HepG2 (cell line): ENCODE measurements at regions not wholly inside any gene's neighbourhood (a gene's known extent, or its start where the extent isn't known, plus 50 kb on each side); places are given as distances from the start of the nearest gene placed in this dataset.

ENCODE experiments used
- ATAC-seq: fragments of 200-7000 bp; cut with Tn5 transposase; 3 replicates; pipeline ENCODE4 v1.9.1; 2020; ENCODE audit warnings: mild to moderate bottlenecking, moderate library complexity
- BruUV-seq: library from RNA; stranded (reverse); fragments of 400-500 nt; replicated peaks from 2 replicates; lab custom pipeline; 2021; lab: Mats Ljungman, UMichigan
- CTCF ChIA-PET: fragments of 300-600 bp; formaldehyde crosslinking; extraction: SDS; loops from one replicate; lab custom pipeline; 2021; ENCODE audit warnings: low total read pairs, inconsistent platforms, low intra/inter-chr PET ratio; lab: Yijun Ruan, JAX
- POLR2A ChIA-PET: fragments of 350-600 bp; sonication (Branson Sonifier 250); formaldehyde crosslinking; loops from one replicate; lab custom pipeline; 2020; ENCODE audit warnings: antibody characterized with exemption, inconsistent platforms; lab: Yijun Ruan, JAX
- DNase-seq: peaks from one replicate; pipeline ENCODE4 v3.0.0-alpha.2; 2015; ENCODE audit warnings: low spot score
- FAIRE-seq: peaks from 3 replicates; lab custom pipeline; 2011; peaks lifted over from hg19 to GRCh38; lab: Jason Lieb, UNC
- H2AFZ ChIP-seq: one replicate; pipeline ENCODE4 v1.6.1; 2011; ENCODE audit warnings: low read length, inconsistent platforms
- H3K27ac ChIP-seq: fragments of 300-600 bp; 3 replicates; pipeline ENCODE4 v1.8.0; 2011; ENCODE audit warnings: mixed run types, mild to moderate bottlenecking, mixed read lengths, low read length, inconsistent platforms; ENCODE audit not compliant: insufficient read depth; ENCODE audit errors: extremely low read length
- H3K27me3 ChIP-seq, 2 experiments: fragments of 200-600 bp in 1 of 2; 2 replicates in 1 of 2; 3 replicates in 1 of 2; pipeline versions ENCODE4 v1.6.0 to v1.8.0; 2011; ENCODE audit warnings: low read length in 2 of 2, mild to moderate bottlenecking in 2 of 2, moderate library complexity in 2 of 2, inconsistent platforms in 1 of 2; ENCODE audit not compliant: insufficient read depth in 2 of 2, control insufficient read depth in 1 of 2
- H3K36me3 ChIP-seq, 2 experiments: fragments of 200-600 bp in 1 of 2; replicated peaks in 1 of 2; 2 replicates in 1 of 2; 3 replicates in 1 of 2; pipeline versions ENCODE4 v1.5.1 to v1.8.0; 2011; ENCODE audit warnings: low read length in 2 of 2, inconsistent platforms in 1 of 2; ENCODE audit not compliant: insufficient read depth in 2 of 2, control insufficient read depth in 1 of 2
- H3K4me1 ChIP-seq: 2 replicates; pipeline ENCODE4 v1.5.1; 2012; ENCODE audit warnings: low read length, inconsistent platforms; ENCODE audit not compliant: insufficient read depth
- H3K4me2 ChIP-seq: 2 replicates; pipeline ENCODE4 v1.6.0; 2011; ENCODE audit warnings: low read depth, low read length, inconsistent platforms
- H3K4me3 ChIP-seq, 3 experiments: fragments of 200-600 bp in 1 of 3; sonication (generic), shearing (Covaris generic) in 1 of 3; replicated peaks in 1 of 3; 2 replicates each; pipeline ENCODE4 v1.5.1; 2011 to 2016; ENCODE audit warnings: low read length in 3 of 3, inconsistent platforms in 2 of 3, low read depth in 2 of 3, mild to moderate bottlenecking in 2 of 3, control low read depth in 1 of 3, mixed read lengths in 1 of 3; ENCODE audit not compliant: insufficient read depth in 1 of 3
- H3K79me2 ChIP-seq: one replicate; pipeline ENCODE4 v1.6.1; 2011; ENCODE audit warnings: low read length, inconsistent platforms; ENCODE audit not compliant: insufficient read depth
- H3K9ac ChIP-seq: 2 replicates; pipeline ENCODE4 v1.6.0; 2011; ENCODE audit warnings: mild to moderate bottlenecking, low read depth, low read length, inconsistent platforms; ENCODE audit not compliant: insufficient read depth
- H3K9me3 ChIP-seq: 2 replicates; pipeline ENCODE4 v1.5.1; 2012; ENCODE audit warnings: mild to moderate bottlenecking, low read length
- H4K20me1 ChIP-seq: 2 replicates; pipeline ENCODE4 v1.6.0; 2011; ENCODE audit warnings: inconsistent platforms, mild to moderate bottlenecking, low read length, moderate library complexity; ENCODE audit not compliant: insufficient read depth
- HCFC1 ChIP-seq: fragments of 150-350 bp; IDR thresholded peaks from 2 replicates; pipeline ENCODE4 v1.6.1; 2014; ENCODE audit warnings: low read depth, low read length
- HIVEP1 ChIP-seq: sonication (generic); formaldehyde crosslinking; IDR thresholded peaks from 2 replicates; pipeline ENCODE4 v1.4.0; 2020; ENCODE audit warnings: mild to moderate bottlenecking, missing genetic modification reagents
- NR2F2 ChIP-seq: IDR thresholded peaks from 2 replicates; pipeline ENCODE4 v1.6.1; 2012; ENCODE audit warnings: low read depth, inconsistent platforms, borderline replicate concordance
- SIX1 ChIP-seq: sonication (generic); formaldehyde crosslinking; IDR thresholded peaks from 2 replicates; pipeline ENCODE4 v1.4.0; 2020; ENCODE audit warnings: missing genetic modification reagents, borderline replicate concordance
- ZNF274 ChIP-seq: sonication (generic); formaldehyde crosslinking; IDR thresholded peaks from 2 replicates; pipeline ENCODE4 v1.5.1; 2020; ENCODE audit warnings: mild to moderate bottlenecking, missing genetic modification reagents
- ZNF343 ChIP-seq: sonication (generic); formaldehyde crosslinking; IDR thresholded peaks from 2 replicates; pipeline ENCODE4 v1.4.0; 2020; ENCODE audit warnings: mild to moderate bottlenecking, missing genetic modification reagents
- ZNF350 ChIP-seq: sonication (generic); formaldehyde crosslinking; IDR thresholded peaks from 2 replicates; pipeline ENCODE4 v1.4.0; 2020; ENCODE audit warnings: mild to moderate bottlenecking, low read depth, missing genetic modification reagents, borderline replicate concordance
- ZNF550 ChIP-seq: sonication (generic); formaldehyde crosslinking; IDR thresholded peaks from 2 replicates; pipeline ENCODE4 v1.4.0; 2020; ENCODE audit warnings: mild to moderate bottlenecking, missing genetic modification reagents, borderline replicate concordance
- ZNF589 ChIP-seq: sonication (generic); formaldehyde crosslinking; conservative IDR thresholded peaks from 2 replicates; pipeline ENCODE4 v1.8.0; 2022; ENCODE audit warnings: mild to moderate bottlenecking, moderate library complexity, missing genetic modification reagents
- ZNF615 ChIP-seq: sonication (generic); formaldehyde crosslinking; IDR thresholded peaks from 2 replicates; pipeline ENCODE4 v1.5.0; 2020; ENCODE audit warnings: mild to moderate bottlenecking, missing genetic modification reagents, borderline replicate concordance
- ZNF644 ChIP-seq: IDR thresholded peaks from 2 replicates; pipeline ENCODE4 v1.6.1; 2016; ENCODE audit warnings: low read depth
- ZNF672 ChIP-seq: sonication (generic); formaldehyde crosslinking; IDR thresholded peaks from 2 replicates; pipeline ENCODE4 v1.8.1; 2022; ENCODE audit warnings: missing genetic modification reagents
- ZNF749 ChIP-seq: sonication (generic); formaldehyde crosslinking; IDR thresholded peaks from 2 replicates; pipeline ENCODE4 v1.8.0; 2022; ENCODE audit warnings: mild to moderate bottlenecking, missing genetic modification reagents, moderate library complexity, borderline replicate concordance
- in situ Hi-C: cut with HindIII; loops from 2 replicates; pipeline ENCODE4 v1.10.0; 2017; ENCODE audit warnings: low pct_unique_long_range_greater_than_20kb; ENCODE audit not compliant: extremely low pct_ligation_motif_present
- intact Hi-C: fragments of 100-400 bp; cut with micrococcal nuclease; formaldehyde crosslinking; loops from one replicate; pipeline ENCODE4 v1.10.0; 2022; ENCODE audit not compliant: unreplicated experiment
- TF ChIP-seq, protein P1 (sequence below): sonication (generic); formaldehyde crosslinking; IDR thresholded peaks from 2 replicates; pipeline ENCODE4 v1.4.0; 2020; ENCODE audit warnings: missing genetic modification reagents
- TF ChIP-seq, protein P2 (sequence below): sonication (generic); formaldehyde crosslinking; IDR thresholded peaks from 2 replicates; pipeline ENCODE4 v1.5.1; 2020; ENCODE audit warnings: mild to moderate bottlenecking, missing genetic modification reagents, moderate library complexity

DNA sequence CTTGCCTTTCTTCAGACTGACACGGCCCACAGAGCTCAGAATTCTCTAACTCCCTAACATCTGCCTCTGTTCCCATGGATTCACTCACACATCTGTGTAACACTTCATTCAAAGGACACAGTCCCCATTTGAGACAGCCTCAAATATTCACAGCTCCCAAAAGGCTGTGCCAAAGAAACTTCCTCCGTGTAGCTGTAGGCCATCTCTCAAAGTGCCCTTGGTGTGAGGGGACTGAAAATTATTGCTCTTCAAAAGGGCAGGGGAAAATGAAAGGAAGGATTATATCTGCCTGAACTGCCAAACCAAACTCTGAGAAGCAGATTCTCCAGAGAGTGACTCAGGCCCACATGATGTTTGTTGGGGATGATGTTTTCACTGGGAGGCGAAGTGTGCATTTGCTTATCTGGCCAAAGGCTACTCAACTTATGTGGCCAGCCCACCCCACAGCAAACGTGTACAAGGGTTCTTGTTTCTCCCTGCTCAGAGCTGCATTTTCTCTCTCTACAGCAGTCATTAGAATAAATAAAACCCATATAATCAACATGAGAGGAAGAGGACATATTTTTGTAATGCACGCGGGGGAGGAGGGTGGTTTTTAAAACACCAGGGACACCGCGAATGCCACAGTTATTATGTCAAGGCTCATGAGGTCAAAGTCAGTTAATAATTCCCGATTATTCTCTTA, 302.4 kb upstream of the NFE2L3 start (continued):
- TF ChIP-seq ZNF550 (CRISPR knock-in tag) = no peak

DNA sequence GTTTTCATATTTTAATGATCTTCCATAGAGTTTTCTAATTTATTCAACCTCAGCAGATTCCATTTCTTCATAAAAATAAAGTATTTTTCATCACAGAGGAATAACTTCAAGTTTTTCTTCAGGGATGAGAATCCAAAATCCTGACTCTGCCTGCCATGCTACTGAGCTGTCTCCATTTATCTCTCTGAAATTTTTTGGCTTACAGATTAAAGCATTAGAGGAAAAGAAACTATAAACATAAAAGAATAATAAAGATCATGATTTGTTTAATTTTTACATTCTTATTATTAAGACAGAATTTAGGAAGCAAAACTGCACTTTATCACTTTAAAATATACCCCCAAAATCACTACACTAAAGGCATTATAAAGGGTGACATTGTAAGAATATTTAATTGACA, 301.8 kb upstream of the NFE2L3 start:
- no peak for DNase-seq
- intact Hi-C loops (loop anchor here (2.0 kb wide), 1 partner anchor 281 kb away; no protein-coding TSS in a partner anchor), in situ Hi-C loops (loop anchor here (5.0 to 10.0 kb wide), 4 partner anchors 135 to 593 kb away; no protein-coding TSS in a partner anchor)
- no peaks in the 10 kb centered on the region for H3K79me2 ChIP-seq
- no peak overlapping the region for H3K9ac ChIP-seq
- H3K27me3 ChIP-seq = peaks cover 2 to 62% of the 10 kb centered on the region in 2 experiments
- no peak for FAIRE-seq
- H3K36me3 ChIP-seq = no peaks in the 10 kb centered on the region
- H3K9me3 ChIP-seq = no peaks in the 10 kb centered on the region
- BruUV-seq = no TSS peak
- no peak overlapping the region for H2AFZ ChIP-seq
- POLR2A ChIA-PET = no interaction called here
- H3K4me1 ChIP-seq = peaks cover 42% of the 10 kb centered on the region
- H3K4me2 ChIP-seq = no peak overlapping the region; the same call in 1 of the 2 replicates
- no peaks in the 10 kb centered on the region for H4K20me1 ChIP-seq
- no peak for ATAC-seq
- no peak overlapping the region for H3K4me3 ChIP-seq
- no peak overlapping the region for H3K27ac ChIP-seq
- CTCF ChIA-PET = interaction anchor here (1.3 to 2.1 kb wide), 2 partner anchors 11 to 590 kb away, joined by 3 to 13 read pairs; no protein-coding TSS in a partner anchor
- TF ChIP-seq HCFC1 = no peak
- TF ChIP-seq SIX1 (CRISPR knock-in tag) = no peak
- TF ChIP-seq NR2F2 = no peak
- no peak for TF ChIP-seq ZNF589 (CRISPR knock-in tag)
- no peak for TF ChIP-seq ZNF672
- TF ChIP-seq ZNF644 (CRISPR knock-in tag) = no peak
- TF ChIP-seq, protein P1, sequence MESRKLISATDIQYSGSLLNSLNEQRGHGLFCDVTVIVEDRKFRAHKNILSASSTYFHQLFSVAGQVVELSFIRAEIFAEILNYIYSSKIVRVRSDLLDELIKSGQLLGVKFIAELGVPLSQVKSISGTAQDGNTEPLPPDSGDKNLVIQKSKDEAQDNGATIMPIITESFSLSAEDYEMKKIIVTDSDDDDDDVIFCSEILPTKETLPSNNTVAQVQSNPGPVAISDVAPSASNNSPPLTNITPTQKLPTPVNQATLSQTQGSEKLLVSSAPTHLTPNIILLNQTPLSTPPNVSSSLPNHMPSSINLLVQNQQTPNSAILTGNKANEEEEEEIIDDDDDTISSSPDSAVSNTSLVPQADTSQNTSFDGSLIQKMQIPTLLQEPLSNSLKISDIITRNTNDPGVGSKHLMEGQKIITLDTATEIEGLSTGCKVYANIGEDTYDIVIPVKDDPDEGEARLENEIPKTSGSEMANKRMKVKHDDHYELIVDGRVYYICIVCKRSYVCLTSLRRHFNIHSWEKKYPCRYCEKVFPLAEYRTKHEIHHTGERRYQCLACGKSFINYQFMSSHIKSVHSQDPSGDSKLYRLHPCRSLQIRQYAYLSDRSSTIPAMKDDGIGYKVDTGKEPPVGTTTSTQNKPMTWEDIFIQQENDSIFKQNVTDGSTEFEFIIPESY (CRISPR knock-in tag) = no peak
- no peak for TF ChIP-seq ZNF274 (CRISPR knock-in tag)
- TF ChIP-seq HIVEP1 = no peak
- TF ChIP-seq ZNF343 (CRISPR knock-in tag) = no peak
- TF ChIP-seq, protein P2, sequence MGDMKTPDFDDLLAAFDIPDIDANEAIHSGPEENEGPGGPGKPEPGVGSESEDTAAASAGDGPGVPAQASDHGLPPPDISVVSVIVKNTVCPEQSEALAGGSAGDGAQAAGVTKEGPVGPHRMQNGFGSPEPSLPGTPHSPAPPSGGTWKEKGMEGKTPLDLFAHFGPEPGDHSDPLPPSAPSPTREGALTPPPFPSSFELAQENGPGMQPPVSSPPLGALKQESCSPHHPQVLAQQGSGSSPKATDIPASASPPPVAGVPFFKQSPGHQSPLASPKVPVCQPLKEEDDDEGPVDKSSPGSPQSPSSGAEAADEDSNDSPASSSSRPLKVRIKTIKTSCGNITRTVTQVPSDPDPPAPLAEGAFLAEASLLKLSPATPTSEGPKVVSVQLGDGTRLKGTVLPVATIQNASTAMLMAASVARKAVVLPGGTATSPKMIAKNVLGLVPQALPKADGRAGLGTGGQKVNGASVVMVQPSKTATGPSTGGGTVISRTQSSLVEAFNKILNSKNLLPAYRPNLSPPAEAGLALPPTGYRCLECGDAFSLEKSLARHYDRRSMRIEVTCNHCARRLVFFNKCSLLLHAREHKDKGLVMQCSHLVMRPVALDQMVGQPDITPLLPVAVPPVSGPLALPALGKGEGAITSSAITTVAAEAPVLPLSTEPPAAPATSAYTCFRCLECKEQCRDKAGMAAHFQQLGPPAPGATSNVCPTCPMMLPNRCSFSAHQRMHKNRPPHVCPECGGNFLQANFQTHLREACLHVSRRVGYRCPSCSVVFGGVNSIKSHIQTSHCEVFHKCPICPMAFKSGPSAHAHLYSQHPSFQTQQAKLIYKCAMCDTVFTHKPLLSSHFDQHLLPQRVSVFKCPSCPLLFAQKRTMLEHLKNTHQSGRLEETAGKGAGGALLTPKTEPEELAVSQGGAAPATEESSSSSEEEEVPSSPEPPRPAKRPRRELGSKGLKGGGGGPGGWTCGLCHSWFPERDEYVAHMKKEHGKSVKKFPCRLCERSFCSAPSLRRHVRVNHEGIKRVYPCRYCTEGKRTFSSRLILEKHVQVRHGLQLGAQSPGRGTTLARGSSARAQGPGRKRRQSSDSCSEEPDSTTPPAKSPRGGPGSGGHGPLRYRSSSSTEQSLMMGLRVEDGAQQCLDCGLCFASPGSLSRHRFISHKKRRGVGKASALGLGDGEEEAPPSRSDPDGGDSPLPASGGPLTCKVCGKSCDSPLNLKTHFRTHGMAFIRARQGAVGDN (CRISPR knock-in tag) = no peak
- no peak for TF ChIP-seq ZNF749 (CRISPR knock-in tag)
- no peak for TF ChIP-seq ZNF615
- TF ChIP-seq ZNF350 (CRISPR knock-in tag) = no peak
